Keratinocyte (primary cell): ENCODE measurements at regions not wholly inside any gene's neighbourhood (a gene's known extent, or its start where the extent isn't known, plus 50 kb on each side); places are given as distances from the start of the nearest gene placed in this dataset.

Experiments
- DNase-seq: peaks from one replicate; pipeline ENCODE4 v3.0.0-alpha.2; 2011; ENCODE audit warnings: low read depth, missing footprints, low spot score
- FAIRE-seq: peaks from 2 replicates; lab custom pipeline; 2011; peaks lifted over from hg19 to GRCh38; lab: Jason Lieb, UNC
- H2AFZ ChIP-seq: 2 replicates; pipeline ENCODE4 v1.6.0; 2012; ENCODE audit warnings: low read length, control low read depth, inconsistent platforms; ENCODE audit not compliant: control insufficient read depth
- H3K27ac ChIP-seq: 2 replicates; pipeline ENCODE4 v1.5.1; 2011; ENCODE audit warnings: low read length; ENCODE audit not compliant: control insufficient read depth, insufficient read depth
- H3K27me3 ChIP-seq: 3 replicates; pipeline ENCODE4 v1.6.0; 2011; ENCODE audit warnings: low read length; ENCODE audit not compliant: control insufficient read depth, insufficient read depth; ENCODE audit errors: extremely low read depth
- H3K36me3 ChIP-seq, 2 experiments: 2 replicates in 1 of 2; 3 replicates in 1 of 2; pipeline ENCODE4 v1.5.1; 2011; ENCODE audit warnings: low read length in 2 of 2, mild to moderate bottlenecking in 1 of 2; ENCODE audit not compliant: control insufficient read depth in 2 of 2, insufficient read depth in 2 of 2; ENCODE audit errors: extremely low read depth in 1 of 2
- H3K4me1 ChIP-seq: 3 replicates; pipeline ENCODE4 v1.5.1; 2011; ENCODE audit warnings: low read length; ENCODE audit not compliant: control insufficient read depth, insufficient read depth; ENCODE audit errors: extremely low read depth
- H3K4me2 ChIP-seq: 3 replicates; pipeline ENCODE4 v1.6.0; 2011; ENCODE audit warnings: low read depth, low read length; ENCODE audit not compliant: control insufficient read depth, insufficient read depth; ENCODE audit errors: extremely low read depth
- H3K4me3 ChIP-seq, 3 experiments: fragments of 200-600 bp in 1 of 3; sonication (generic) in 1 of 3; 2 replicates in 2 of 3; 3 replicates in 1 of 3; pipeline ENCODE4 v1.5.1; 2011 to 2016; ENCODE audit warnings: low read length in 3 of 3, mild to moderate bottlenecking in 3 of 3, control low read depth in 2 of 3, inconsistent platforms in 1 of 3, low read depth in 1 of 3, mixed read lengths in 1 of 3, mixed run types in 1 of 3, moderate library complexity in 1 of 3; ENCODE audit not compliant: control insufficient read depth in 2 of 3, insufficient read depth in 2 of 3; ENCODE audit errors: extremely low read depth in 1 of 3
- H3K79me2 ChIP-seq: 2 replicates; pipeline ENCODE4 v1.6.0; 2012; ENCODE audit warnings: low read length; ENCODE audit not compliant: control insufficient read depth, insufficient read depth
- H3K9ac ChIP-seq: 3 replicates; pipeline ENCODE4 v1.6.0; 2011; ENCODE audit warnings: low read length; ENCODE audit not compliant: control insufficient read depth, insufficient read depth; ENCODE audit errors: extremely low read depth
- H3K9me1 ChIP-seq: 3 replicates; pipeline ENCODE4 v1.6.0; 2011; ENCODE audit warnings: low read length; ENCODE audit not compliant: control insufficient read depth, insufficient read depth; ENCODE audit errors: extremely low read depth
- H3K9me3 ChIP-seq: 2 replicates; pipeline ENCODE4 v1.5.1; 2012; ENCODE audit warnings: low read depth, low read length; ENCODE audit not compliant: control insufficient read depth
- H4K20me1 ChIP-seq: 3 replicates; pipeline ENCODE4 v1.6.0; 2011; ENCODE audit warnings: low read length; ENCODE audit not compliant: control insufficient read depth, insufficient read depth; ENCODE audit errors: extremely low read depth
- EZH2 ChIP-seq: IDR thresholded peaks from one replicate; pipeline ENCODE4 v1.6.1; 2012; ENCODE audit warnings: inconsistent platforms, mild to moderate bottlenecking, low read length, moderate library complexity
- dilution Hi-C: fragments of 300-500 bp; cut with MboI; formaldehyde crosslinking; loops from one replicate; pipeline ENCODE4 v1.7.0; 2020; ENCODE audit warnings: low sequenced_read_pairs; ENCODE audit not compliant: extremely low pct_ligation_motif_present
- TF ChIP-seq, protein P1 (sequence below), 3 experiments: IDR thresholded peaks in 1 of 3; conservative IDR thresholded peaks in 1 of 3; optimal IDR thresholded peaks in 1 of 3; 2 replicates in 2 of 3; 3 replicates in 1 of 3; pipeline versions ENCODE3 to v1.5.1; 2011; ENCODE audit warnings: low read length in 3 of 3, mild to moderate bottlenecking in 3 of 3, moderate library complexity in 2 of 3, control low read depth in 1 of 3, inconsistent platforms in 1 of 3; ENCODE audit not compliant: insufficient read depth in 2 of 3; ENCODE audit errors: extremely low read depth in 1 of 3

DNA sequence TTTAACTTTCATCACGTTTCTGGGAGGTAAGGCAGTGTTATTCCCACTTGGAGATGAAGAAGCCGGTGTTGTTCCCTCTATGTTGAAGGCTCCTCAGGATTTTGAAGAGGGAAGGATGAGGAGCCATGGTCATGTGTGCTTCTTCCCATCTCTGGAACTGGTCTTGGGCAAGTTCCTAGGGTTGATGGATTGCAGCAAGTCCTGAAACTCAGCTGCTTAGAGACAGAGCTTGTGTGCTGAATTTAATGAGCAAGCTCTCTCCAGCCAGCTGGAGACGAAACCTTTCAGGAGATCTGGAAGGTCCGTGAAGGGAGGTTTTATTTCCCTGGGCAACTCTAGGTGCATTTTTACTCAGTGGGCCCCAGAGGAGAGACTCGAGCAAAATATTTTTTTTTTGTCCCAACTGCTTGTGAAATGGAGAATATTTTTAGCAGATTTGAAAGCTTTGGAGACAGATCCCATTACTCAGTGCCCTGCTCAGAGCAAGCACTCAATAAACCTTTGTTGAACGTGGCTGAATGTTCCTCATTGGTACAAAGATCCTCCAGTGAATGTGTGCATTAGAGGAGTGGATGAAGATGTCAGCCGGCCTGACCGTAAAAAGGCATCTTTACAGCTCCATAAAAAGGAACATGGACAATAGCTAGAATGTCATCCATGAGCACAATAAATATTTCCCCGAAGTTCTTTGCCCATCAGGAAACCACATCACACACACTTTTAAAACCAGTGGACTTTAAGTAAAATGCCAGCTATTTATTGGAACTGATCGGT, 55.6 kb upstream of the RGMA start:
- H2AFZ ChIP-seq = no peak overlapping the region
- H3K27me3 ChIP-seq = no peaks in the 10 kb centered on the region
- no peaks in the 10 kb centered on the region for H3K4me1 ChIP-seq
- H3K27ac ChIP-seq = no peak overlapping the region
- no peak overlapping the region for H3K4me2 ChIP-seq
- H3K9ac ChIP-seq = no peak overlapping the region
- no peaks in the 10 kb centered on the region for H3K9me1 ChIP-seq
- FAIRE-seq (no peak), DNase-seq (no peak)
- H3K36me3 ChIP-seq = no peaks in the 10 kb centered on the region
- no peaks in the 10 kb centered on the region for H3K79me2 ChIP-seq
- H4K20me1 ChIP-seq = no peaks in the 10 kb centered on the region
- H3K4me3 ChIP-seq = no peak overlapping the region
- H3K9me3 ChIP-seq = no peaks in the 10 kb centered on the region
- TF ChIP-seq, protein P1, sequence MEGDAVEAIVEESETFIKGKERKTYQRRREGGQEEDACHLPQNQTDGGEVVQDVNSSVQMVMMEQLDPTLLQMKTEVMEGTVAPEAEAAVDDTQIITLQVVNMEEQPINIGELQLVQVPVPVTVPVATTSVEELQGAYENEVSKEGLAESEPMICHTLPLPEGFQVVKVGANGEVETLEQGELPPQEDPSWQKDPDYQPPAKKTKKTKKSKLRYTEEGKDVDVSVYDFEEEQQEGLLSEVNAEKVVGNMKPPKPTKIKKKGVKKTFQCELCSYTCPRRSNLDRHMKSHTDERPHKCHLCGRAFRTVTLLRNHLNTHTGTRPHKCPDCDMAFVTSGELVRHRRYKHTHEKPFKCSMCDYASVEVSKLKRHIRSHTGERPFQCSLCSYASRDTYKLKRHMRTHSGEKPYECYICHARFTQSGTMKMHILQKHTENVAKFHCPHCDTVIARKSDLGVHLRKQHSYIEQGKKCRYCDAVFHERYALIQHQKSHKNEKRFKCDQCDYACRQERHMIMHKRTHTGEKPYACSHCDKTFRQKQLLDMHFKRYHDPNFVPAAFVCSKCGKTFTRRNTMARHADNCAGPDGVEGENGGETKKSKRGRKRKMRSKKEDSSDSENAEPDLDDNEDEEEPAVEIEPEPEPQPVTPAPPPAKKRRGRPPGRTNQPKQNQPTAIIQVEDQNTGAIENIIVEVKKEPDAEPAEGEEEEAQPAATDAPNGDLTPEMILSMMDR (optimal IDR thresholded peaks at IDR 0.05 in 1 of 3, IDR thresholded peaks at IDR 0.05 in 1 of 3, conservative IDR thresholded peaks at IDR 0.05 in 1 of 3; ENCODE audit: extremely low read depth in 1 of 3, insufficient read depth in 2 of 3, low read length in 3 of 3) = no peak
- TF ChIP-seq EZH2 = no peak
- dilution Hi-C loops = no loop called here

DNA sequence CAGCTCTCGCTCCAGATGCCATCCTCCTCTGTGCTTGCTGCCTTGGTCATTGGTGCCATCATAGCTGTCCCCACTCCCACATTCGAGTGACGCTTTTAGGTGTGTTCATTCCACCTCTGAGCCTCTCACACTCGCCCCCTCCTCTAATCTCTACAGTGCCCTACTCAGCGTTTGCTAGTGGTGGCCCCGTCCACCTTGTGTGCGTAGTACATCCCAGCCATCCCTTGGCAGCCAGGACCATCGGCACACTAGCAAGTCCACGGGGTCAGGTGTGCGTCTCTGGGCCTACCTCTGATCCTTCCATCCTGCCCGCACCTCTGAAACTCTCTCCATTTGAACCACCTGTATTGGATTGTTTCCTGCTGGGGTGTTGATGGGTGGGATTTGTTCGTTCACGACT, 54.2 kb upstream of the RGMA start:
- no peak overlapping the region for H3K9ac ChIP-seq
- no peak overlapping the region for H2AFZ ChIP-seq
- H4K20me1 ChIP-seq = no peaks in the 10 kb centered on the region
- dilution Hi-C loops = no loop called here
- no peaks in the 10 kb centered on the region for H3K27me3 ChIP-seq
- TF ChIP-seq, protein P1 (optimal IDR thresholded peaks at IDR 0.05 in 1 of 3, IDR thresholded peaks at IDR 0.05 in 1 of 3, conservative IDR thresholded peaks at IDR 0.05 in 1 of 3; ENCODE audit: extremely low read depth in 1 of 3, insufficient read depth in 2 of 3, low read length in 3 of 3) = no peak
- TF ChIP-seq EZH2 = no peak
- H3K36me3 ChIP-seq = no peaks in the 10 kb centered on the region
- no peak overlapping the region for H3K27ac ChIP-seq
- H3K9me1 ChIP-seq = no peaks in the 10 kb centered on the region
- FAIRE-seq (no peak), DNase-seq (no peak)
- H3K9me3 ChIP-seq = no peaks in the 10 kb centered on the region
- no peak overlapping the region for H3K4me2 ChIP-seq
- H3K4me3 ChIP-seq = no peak overlapping the region
- no peaks in the 10 kb centered on the region for H3K79me2 ChIP-seq
- no peaks in the 10 kb centered on the region for H3K4me1 ChIP-seq
